ENCODE measurements at regions not wholly inside any gene's neighbourhood (a gene's known extent, or its start where the extent isn't known, plus 50 kb on each side); places are given as distances from the start of the nearest gene placed in this dataset.

GRCh38 chr6:87907521-87907920 is 140.1 kb upstream of the SPACA1 start:
- no peak for DNase-seq

- DNase-seq: no peak
Observed at GRCh38 chr6:87905101-87905641, 142.5 kb upstream of the SPACA1 start.

GRCh38 chr6:87904011-87904410 is 143.6 kb upstream of the SPACA1 start:
- DNase-seq: no peak

- no peak for DNase-seq
Observed at GRCh38 chr6:87903323-87903722, 144.3 kb upstream of the SPACA1 start.

- no peak for DNase-seq
Observed at GRCh38 chr6:87902383-87902782, 145.3 kb upstream of the SPACA1 start.

GRCh38 chr6:87901613-87902012 is 146.0 kb upstream of the SPACA1 start:
- no peak for DNase-seq

GRCh38 chr6:87900160-87900698 is 147.4 kb upstream of the SPACA1 start:
- DNase-seq: no peak

- DNase-seq: no peak
Observed at GRCh38 chr6:87899499-87900147, 148.0 kb upstream of the SPACA1 start.

- no peak for DNase-seq
Observed at GRCh38 chr6:87897663-87898062, 150.0 kb upstream of the SPACA1 start.

- DNase-seq: no peak
Observed at GRCh38 chr6:87897013-87897412, 150.6 kb upstream of the SPACA1 start.

- no peak for DNase-seq
Observed at GRCh38 chr6:87887266-87887665, 160.4 kb upstream of the SPACA1 start.

GRCh38 chr6:87884203-87884602 is 163.4 kb upstream of the SPACA1 start:
- DNase-seq: no peak

GRCh38 chr6:87881342-87881895 is 166.2 kb upstream of the SPACA1 start:
- DNase-seq: no peak

- DNase-seq: no peak
Observed at GRCh38 chr6:87879132-87879861, 168.3 kb upstream of the SPACA1 start.

GRCh38 chr6:87875781-87876180 is 171.9 kb upstream of the SPACA1 start:
- DNase-seq: no peak

- DNase-seq: no peak
Observed at GRCh38 chr6:87873556-87873955, 171.5 kb upstream of the AKIRIN2 start.

- no peak for DNase-seq
Observed at GRCh38 chr6:87870556-87870955, 168.5 kb upstream of the AKIRIN2 start.

GRCh38 chr6:87869064-87869905 is 167.3 kb upstream of the AKIRIN2 start:
- no peak for DNase-seq

- DNase-seq: no peak
Observed at GRCh38 chr6:87860902-87861301, 158.9 kb upstream of the AKIRIN2 start.

GRCh38 chr6:87858440-87858839 is 156.4 kb upstream of the AKIRIN2 start:
- DNase-seq: no peak

- no peak for DNase-seq
Observed at GRCh38 chr6:87851674-87852299, 149.8 kb upstream of the AKIRIN2 start.

GRCh38 chr6:87848616-87849015 is 146.6 kb upstream of the AKIRIN2 start:
- DNase-seq: no peak

Data from C1 segment of cervical spinal cord (tissue), 14 donors.